NCI-H2081 (cell line): ENCODE measurements at regions not wholly inside any gene's neighbourhood (a gene's known extent, or its start where the extent isn't known, plus 50 kb on each side); places are given as distances from the start of the nearest gene placed in this dataset.

Source experiments
- DNase-seq, 2 experiments: peaks; one replicate each; lab custom pipeline; 2025; lab: John Stamatoyannopoulos, UW

DNA sequence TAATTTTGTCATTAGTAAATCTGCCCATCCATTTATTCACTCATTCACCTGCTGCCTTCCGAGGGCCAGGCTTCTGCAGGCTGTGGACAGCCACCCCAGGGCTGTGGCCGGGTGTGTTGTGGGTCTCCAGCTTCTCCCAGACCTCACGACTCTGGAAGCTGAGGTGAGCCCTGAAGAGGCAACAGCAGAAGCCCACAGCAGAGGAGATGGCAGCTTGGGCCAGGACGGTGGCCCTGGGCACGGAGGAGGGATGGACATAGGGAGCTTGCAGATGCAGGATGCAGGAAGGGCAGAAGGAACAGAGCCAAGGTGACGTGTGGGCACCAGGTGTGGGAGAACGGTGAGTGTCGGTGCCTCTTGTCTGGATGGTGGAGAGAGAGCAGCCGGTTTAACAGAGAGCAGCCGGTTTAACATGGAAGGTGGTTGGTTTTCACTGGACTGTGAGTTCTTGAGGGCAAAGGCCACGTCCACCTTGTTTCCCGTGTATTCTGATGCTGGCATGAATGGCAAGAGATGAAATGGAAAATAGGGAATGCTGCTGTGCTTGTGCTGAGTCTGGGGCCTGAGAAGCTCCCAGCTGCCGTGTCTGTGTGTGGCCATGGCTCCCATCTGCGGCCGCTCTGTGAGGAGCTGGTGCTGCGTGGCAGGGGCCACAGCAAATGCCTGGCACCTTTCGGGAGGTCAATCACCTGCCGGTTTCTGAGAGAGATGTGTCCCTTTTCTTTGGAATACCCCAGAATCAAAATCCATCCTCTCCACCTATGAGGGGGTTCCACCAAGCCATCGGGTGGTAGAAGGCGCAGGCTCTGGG, 669.9 kb downstream of the BRD1 start:
- peak in 1 of 2 experiments; percentile 9 for DNase-seq

DNA sequence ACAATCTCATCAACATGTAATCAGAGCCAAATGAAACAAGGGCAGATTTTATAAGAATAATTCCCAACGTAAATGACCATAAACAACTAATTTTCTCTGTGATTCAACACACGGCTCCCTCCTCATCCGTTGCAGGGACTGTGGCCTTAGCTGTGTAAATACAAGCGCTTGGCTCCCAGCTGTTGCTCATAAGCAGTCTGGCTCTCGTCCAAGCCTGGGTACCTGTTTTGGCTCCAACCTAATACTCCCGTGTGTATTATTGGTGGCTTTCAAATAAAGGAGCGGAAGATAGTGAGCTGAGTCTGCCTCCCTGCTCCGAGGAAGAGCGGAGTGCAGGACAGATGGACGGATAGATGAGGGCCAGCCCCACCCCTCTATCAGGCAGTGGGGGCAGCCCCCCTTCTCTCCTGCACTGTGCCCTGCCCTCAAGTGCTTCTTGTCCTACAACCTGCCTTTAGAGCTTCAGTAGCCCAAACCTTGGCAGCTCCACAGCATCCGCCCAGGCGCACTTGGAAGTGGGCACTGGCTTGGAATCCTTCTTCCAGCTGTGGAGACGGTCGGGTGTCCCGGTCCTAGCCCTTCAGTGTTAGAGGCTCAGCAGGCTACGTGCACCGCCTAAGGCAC, 670.9 kb downstream of the BRD1 start:
- DNase-seq: peak; percentile 86 to 94

DNA sequence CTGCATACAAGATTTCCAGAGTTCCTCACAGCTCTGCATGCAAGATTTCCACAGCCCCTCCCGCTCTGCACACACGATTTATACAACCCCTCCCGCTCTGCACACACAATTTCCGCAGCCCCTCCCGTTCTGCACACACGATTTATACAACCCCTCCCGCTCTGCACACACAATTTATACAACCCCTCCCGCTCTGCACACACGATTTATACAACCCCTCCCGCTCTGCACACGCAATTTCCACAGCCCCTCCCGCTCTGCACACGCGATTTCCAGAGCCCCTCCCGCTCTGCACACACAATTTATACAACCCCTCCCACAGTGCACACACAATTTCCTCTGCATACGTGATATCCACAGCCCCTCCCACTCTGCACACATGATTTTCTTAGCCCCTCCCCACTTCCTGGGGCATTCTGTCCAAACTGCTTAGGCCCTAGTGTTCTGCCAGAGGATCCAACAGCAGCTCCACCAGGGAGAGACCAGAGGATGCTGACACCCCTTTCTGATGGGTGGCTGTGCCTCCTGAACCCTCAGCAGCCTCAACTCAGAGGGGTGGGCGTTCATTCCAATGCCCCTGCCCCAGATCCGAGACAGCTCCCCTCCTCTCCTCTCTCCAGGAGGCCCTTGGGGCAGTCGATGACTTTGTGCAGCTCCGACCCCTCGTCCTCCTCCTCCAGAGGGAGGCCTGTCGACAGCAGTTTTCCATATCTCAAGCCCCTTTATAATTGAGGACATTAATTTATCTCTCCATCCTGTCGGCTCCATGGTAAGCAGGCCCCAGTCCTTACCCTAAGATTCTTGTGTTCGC, 671.7 kb downstream of the BRD1 start:
- peak in 1 of 2 experiments; percentile 20 for DNase-seq

DNA sequence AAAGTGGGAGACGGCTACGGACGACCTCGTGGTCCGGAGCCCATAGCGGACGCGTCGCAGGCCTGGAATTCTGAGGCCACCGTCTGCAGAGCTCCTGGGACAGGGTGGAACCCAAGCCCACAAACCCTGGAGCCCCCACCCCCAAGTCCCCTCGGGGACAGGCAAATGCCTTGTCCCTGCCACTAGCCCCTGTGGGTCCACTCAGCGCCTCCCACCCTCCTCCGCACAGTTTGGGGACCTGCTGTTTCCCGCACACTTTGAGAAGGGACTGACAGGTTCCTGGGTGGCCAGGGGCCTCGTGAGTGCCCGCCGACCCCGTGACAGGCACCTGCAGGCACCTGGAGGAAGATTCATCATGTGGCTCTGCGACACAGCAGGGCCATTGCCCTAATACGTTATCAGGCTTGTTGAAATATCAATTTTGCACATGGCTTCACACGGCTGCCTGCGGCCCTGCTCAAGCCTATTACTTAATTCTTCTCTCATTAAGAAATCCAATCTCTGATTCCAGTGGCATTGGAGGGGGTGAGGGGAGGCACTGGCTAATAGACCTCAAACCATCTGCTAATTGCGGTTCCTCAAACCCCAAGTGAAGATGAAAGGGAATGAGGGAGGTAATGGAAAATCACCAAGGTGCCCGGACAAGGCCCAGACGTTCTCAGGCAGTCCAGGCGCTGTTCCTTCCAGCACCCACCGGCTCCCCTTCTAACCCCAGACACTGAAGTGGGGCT, 672.5 kb downstream of the BRD1 start:
- DNase-seq: no peak

DNA sequence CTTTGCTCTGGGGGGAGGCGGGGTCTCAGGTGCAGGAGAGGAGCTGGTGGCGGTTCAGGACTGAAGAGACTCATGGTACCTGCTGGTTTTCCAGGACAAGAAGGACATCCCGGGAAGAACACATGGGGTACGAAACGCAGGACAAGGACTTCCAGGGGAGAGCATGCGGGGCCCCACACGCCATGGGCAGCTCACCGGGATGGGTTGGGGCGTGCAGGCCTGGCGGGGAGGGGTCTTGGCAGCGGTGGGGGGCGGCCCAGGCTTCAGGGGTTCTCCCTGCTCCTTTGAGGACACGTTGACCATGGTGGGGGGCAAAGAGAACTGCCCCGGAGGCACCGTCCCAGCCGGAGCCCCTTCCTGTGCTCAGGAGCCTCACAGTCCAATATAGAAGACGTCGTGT, 673.2 kb downstream of the BRD1 start:
- DNase-seq: no peak

DNA sequence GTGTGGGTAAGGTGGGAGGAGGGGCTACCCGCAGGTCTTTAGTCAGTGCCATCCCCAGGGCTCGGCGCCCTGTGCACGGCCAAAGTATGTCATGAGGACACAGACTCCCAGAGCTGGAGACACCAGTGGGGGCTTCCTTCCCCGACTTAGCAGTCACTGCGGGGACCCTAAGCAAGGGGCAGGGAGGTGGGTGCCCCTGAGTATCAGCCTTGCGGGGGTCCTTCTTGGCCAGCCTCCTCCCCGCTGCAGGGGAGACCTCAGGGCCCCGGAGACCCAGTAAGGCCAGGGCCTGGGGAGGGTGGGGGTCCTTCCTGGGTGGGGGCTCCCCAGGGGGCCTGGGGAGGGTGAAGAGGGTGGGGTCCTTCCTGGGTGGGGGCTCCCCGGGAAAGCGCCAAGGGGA, 673.8 kb downstream of the BRD1 start:
- DNase-seq: no peak

DNA sequence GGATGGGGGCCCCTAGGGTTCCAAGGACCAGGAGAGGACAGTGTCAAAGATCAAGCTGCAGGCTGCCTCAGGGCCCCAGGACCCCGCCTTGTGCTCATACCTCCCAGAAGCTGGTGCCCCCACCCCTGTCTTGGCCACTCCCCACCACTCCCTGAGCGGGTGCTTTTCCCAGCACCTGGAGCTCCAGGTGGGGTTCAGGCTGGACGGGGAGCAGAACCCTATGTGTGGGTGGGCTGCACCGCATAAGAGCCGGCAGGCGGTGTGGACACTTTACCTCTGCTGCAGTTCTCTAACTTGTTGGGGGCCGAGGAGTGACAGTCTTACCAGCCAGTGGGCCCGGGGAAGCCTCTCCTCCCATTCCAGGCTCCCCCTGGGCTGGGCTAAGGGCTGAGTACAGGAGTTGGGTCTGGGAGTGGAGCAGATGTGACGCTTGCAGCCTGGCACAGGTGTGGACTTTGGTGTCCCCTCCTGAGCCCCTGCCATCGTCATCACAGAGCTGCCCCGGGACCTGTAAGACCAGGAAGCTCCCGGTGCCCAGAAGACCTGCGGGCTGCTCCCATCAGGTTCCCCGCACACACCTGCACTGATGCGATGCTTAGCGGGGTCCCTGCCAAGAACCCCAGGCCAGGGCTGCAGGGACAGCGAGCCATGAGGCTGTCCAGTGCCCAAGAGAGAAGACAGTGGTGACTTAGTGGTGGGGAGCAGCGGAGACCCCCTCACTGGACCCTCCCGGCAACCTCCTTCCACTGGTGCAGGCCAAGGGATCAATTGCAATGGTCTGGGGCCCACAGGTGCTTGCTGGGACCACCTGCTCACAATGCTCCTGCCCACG, 674.5 kb downstream of the BRD1 start:
- DNase-seq: no peak

DNA sequence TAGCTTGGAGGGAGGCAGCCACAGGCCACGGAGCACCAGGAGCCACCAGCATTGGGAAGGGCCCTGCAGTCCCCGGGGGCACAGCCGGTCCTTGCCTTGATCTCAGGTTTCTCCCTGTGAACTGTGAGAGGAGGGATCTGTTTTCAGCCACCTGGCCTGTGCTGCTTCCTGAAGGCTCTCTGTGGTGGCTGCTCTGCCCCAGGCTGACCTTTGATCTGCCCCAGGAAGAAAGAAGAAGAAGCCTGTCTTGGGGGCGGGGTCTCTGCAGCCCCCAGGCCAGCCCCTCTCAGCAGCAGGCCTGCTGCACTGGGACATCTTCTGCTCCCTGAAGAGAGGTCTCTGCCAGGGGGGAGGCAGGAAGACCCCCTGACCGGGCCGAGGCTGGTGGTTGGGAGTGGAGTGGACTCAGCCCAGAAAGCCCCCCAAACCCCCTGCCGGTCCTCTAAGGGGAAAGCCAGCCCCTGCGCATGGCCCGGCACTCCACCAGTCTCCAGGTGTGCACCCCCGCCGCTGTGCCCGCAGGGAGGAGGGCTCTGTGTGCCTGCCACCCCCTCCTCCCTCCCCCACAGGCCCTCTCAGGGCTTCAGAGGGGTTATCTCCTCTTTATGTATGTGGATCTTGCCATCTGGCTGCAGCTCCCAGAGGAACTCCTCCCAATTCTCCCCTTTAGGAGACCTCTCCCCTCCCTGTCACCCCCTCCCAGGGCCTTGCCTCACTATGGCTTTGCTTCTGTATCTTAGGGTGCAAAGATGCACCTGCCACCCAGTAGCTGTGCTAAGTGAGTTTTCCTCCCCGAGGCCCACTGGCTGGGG, 675.3 kb downstream of the BRD1 start:
- no peak for DNase-seq

DNA sequence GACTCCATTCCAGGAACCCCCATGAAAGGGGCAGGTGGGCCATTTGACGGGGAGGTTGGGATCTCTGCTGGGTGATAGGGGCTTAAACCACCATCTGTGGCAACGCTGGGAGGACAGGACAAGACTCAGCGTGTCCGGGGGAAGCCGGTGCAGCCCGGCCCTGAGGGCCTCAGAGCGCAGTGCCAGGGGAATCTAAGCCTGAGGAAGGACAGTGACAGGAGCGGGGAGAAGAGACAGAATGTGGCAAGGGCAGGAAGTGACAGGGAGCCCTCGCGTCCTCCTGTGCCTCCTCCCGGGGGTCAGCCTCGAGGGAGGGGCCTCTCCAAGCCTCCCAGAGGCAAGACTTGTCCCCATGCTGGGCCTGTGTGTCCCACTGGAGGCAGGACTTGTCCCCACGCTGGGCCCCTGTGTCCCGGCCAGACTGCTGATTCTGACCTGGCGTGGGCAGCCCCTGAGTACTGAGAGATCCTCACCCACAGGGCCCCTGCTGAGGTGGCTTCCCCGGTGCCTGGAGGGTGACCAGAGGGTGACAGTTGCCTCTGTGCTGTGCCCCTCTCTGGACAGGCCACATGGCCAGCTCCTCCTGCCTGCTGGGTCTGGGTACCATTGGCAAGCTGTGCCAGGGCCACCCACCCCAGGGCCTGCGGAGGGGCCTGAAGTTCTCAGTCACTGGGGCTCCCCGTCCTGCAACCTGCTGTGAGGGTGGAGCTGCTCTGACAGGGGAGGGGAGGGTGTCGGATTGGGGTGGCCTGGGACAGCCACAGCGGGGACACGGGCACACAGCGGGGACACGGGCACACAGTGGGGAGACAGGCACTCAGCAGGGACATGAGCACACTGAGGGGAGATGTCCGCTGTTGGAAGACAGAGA, 676.2 kb downstream of the BRD1 start:
- DNase-seq: no peak

DNA sequence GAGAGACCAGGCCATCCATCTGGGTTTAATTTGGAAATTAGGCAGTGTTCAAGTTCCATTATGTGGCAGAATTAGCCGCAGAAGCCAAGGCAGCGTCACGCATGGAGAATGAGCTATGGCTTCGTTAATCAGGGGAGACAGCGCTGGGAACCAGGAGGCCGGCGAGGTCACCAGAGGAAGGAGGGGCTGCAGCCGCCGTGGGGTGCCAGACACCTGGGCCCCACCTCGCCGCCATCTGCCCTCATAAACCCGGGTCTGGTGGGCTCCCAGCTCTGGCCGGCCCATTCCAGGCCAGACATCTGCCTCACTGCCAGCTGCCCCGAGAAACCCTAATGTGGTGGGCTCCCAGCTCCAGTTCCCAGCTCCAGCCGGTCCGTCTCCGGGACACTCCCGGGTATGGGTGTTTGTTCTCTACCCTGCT, 676.9 kb downstream of the BRD1 start:
- DNase-seq: no peak

DNA sequence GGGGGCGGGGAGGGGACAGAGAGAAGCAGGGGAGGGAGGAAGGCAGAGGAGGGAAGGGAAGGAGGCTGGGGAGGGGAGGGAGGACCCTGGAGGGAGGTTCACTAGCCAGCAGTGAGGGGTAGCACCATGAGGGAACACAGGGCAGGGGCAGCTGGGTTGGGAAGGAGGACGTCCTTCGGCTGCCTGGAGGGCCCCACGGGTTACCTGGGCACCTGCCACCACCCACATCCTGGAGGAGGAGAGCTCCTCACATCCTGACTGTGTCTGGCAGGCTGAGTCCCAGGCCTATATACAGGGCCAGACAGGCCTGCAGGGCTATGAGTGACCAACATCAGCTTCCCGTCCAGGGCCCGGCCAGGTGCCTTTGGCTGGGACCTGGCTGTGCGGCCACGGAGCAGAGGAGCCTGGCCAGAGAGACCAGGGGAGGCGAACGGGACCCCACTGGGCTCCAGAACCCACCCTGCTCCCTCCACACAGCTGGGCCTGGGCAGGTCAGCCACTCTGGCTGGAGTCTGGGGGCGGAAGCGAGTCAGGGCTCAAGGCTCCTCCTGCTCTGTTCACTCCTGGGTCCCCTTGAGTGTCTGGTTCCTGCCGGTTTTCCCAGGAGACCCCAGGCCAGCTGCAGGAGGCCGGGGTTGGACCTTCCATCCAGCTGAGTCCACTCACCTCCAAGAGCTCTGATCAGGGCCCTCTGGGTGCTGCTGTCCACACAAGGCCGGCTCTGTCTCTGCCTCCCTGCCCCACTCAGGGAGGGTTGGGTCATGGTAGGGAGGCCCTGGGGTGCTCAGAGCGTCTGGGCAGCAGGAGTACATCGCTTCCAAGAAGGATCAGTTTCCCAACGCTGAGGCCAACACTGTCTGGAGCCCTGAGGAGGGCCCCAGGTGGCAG, 677.7 kb downstream of the BRD1 start:
- no peak for DNase-seq

DNA sequence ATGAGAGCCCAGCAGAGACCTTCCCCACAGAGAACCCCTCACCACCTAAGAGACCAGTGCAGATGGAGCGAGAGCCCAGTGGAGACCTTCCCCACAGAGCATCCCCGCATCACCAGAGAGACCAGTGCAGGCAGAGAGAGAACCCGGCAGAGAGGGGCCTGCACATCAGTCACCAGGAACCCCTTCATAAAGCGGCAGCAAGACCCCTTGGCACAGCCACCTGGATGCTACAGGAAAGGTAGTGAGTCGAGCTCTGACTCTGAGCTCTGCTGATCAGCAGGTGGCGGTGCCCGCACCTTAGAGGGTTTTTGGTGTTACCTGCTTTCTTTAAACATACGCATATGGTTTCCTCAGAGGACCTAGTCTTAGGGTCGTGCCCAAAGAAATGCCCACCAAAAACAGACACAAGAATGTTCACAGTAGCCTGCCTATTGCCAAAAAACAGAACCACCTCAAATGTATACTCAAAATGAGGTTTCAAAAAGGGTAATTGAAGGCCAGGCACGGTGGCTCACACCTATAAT, 678.7 kb downstream of the BRD1 start:
- no peak for DNase-seq

DNA sequence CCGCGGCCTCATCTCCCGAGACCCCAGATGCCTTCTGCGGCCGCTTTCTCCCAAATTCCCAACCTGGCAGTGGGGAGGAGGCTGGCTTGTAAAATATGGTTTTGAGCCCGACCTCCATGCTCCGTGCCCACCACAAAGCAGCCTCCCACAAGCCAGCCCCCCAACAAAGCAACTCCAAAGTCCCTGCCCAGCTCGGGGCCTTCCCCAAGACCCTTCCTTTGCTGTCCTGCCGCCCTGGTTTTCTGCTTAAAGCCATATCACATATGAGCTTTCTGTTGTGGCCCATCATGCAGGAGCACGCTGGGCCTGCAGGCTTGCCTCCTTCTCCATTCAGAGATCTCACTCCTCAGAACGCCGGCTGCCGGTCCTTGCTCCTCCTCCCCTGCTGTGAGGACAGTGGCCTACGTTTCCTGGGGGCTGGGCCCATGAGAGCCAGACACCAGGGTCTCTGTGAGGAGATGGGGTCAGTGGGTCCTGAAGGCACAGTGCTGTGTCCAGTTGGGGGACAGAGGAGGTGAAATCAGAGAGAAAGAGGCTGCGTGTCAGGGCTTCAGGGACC, 680.0 kb downstream of the BRD1 start:
- DNase-seq: no peak

DNA sequence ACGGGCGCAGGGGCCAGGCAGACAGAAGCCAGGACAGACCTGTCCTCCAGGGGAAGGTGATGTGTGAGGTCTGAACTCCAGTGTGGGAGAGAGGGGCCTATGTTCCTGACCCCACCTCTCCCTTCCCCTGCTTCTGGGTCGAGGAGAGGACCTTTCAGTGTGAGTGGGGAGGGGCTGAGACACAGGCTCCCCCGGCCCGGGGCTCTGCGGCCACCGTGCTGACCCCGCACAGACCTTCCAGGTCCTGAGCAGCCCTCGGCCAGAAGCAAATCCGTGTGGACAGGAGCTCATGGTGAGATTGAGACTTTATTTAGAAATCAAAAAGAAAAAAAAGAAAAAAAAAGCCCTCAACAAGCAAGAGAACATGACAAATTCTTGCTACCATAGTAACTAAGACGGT, 680.5 kb downstream of the BRD1 start:
- DNase-seq: no peak

DNA sequence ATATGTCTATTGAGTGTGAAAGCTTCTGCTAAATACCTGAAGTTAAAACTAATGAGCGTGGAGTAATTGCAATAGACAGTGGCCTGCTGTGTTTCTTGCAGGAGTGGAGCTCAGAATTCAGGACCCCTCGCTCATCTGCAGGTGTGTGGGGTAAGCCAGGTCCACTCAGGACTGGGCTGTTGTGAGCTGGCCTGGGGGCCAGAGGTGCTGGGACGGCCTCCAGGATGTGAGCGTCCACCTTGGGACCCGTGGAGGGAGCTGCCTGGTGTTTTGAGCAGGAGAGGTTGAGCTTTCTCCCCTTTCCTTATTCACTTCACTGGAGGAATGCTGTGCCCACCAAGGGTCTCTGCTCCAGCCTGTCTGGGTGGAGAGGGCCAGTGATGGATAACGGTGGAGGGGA, 681.2 kb downstream of the BRD1 start:
- no peak for DNase-seq

DNA sequence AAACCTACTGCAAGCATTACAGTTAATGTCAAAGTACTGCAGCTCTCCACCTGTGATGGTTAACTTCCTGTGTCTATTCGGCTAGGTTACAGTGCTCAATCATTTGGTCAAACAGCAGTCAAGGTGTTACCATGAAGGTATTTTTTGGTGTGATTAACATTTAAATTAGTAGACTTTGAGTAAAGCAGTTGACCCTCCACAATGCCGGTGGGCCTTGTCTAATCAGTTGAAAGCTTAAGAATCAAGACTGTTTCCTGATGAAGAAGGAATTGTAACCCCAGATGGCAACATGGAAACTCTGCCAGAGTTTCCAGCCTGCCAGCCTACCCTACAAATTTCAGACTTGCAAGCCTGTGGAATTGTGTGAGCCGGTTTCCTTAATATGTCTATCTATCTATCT, 683.9 kb downstream of the BRD1 start:
- no peak for DNase-seq

DNA sequence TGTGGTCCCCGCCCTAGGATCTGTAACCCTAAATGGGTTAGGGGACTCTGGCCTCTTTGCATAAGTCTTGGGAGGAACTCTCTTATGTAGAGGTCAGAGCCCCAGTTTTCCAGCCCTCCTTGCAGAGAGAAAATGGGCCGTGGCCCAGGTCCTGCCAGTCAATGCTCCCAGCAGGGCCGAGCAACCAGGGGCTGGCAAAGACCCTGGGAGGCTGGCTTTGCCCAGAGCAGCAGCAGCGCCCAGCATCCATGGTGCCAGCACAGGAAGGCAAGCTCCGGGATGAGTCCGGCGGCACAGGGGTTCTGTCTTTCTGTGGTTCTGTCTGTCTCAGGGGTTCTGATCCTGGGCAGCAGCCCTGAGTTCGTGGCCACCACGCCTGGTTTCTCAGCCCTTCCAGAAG, 684.8 kb downstream of the BRD1 start:
- DNase-seq: no peak

DNA sequence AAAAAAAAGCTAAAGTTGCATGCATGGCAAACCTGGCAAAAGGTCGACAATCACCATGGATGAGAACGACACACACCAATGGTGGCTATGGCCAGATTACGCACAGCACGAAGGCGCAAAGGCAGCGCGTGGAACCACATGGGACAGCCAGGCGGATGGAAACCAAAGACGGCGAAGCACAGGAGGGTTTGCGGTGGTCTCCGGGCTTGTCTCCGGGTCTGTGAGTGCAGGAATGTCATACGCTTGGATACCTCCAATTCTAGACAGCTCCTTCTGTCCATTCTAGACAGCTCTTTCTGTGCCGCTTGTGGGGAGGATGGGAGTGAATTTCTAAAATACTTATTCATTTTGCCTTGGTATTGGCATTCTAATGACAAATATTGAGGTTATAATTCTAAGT, 685.4 kb downstream of the BRD1 start:
- DNase-seq: no peak
